HEK293 (cell line): ENCODE measurements at regions not wholly inside any gene's neighbourhood (a gene's known extent, or its start where the extent isn't known, plus 50 kb on each side); places are given as distances from the start of the nearest gene placed in this dataset.

Experiments
- CTCF ChIA-PET: fragments of 350-600 bp; formaldehyde crosslinking; extraction: SDS; loops from one replicate; lab custom pipeline; 2021; ENCODE audit warnings: antibody characterized with exemption; lab: Yijun Ruan, JAX
- POLR2A ChIA-PET: fragments of 300-600 bp; formaldehyde crosslinking; extraction: SDS; loops from one replicate; lab custom pipeline; 2020; ENCODE audit warnings: antibody characterized with exemption, inconsistent platforms; lab: Yijun Ruan, JAX
- H3K27ac ChIP-seq: fragments of 200-500 bp; sonication (Bioruptor generic); 2 replicates; pipeline ENCODE4 v1.5.1; 2014; ENCODE audit warnings: low read depth, low read length, control low read depth, inconsistent platforms; ENCODE audit errors: extremely low read depth
- H3K36me3 ChIP-seq, 2 experiments: fragments of 200-500 bp in 1 of 2; sonication (Bioruptor generic) in 1 of 2; 1 replicate in 1 of 2; 2 replicates in 1 of 2; pipeline ENCODE4 v1.5.1; 2014 to 2017; ENCODE audit warnings: inconsistent platforms in 2 of 2, low read length in 2 of 2; ENCODE audit not compliant: control insufficient read depth in 2 of 2, insufficient read depth in 1 of 2
- H3K4me1 ChIP-seq: fragments of 200-500 bp; sonication (Bioruptor generic); 2 replicates; pipeline ENCODE4 v1.5.1; 2014; ENCODE audit warnings: mild to moderate bottlenecking, low read length, inconsistent platforms; ENCODE audit not compliant: control insufficient read depth, insufficient read depth
- H3K4me3 ChIP-seq: 2 replicates; pipeline ENCODE4 v1.5.1; 2011; ENCODE audit warnings: low read depth, mild to moderate bottlenecking, control low read depth, low read length, moderate library complexity
- H3K9me3 ChIP-seq: fragments of 200-500 bp; sonication (Bioruptor generic); 2 replicates; pipeline ENCODE4 v1.5.1; 2014; ENCODE audit warnings: low read depth, low read length, inconsistent platforms; ENCODE audit not compliant: control insufficient read depth, insufficient read depth
- KLF16 ChIP-seq: fragments of 450-650 bp; formaldehyde crosslinking; IDR thresholded peaks from 2 replicates; pipeline ENCODE4 v1.5.1; 2017; ENCODE audit warnings: missing biosample characterization, missing genetic modification characterization
- MYNN ChIP-seq: fragments of 450-650 bp; formaldehyde crosslinking; IDR thresholded peaks from 2 replicates; pipeline ENCODE4 v1.5.1; 2016; ENCODE audit warnings: missing biosample characterization, missing genetic modification characterization, borderline replicate concordance
- MZF1 ChIP-seq: fragments of 450-650 bp; formaldehyde crosslinking; IDR thresholded peaks from 2 replicates; pipeline ENCODE4 v1.5.1; 2017; ENCODE audit warnings: missing biosample characterization, missing genetic modification characterization, borderline replicate concordance
- SALL2 ChIP-seq: fragments of 450-650 bp; formaldehyde crosslinking; IDR thresholded peaks from 2 replicates; pipeline ENCODE4 v1.5.0; 2017; ENCODE audit warnings: missing biosample characterization, mild to moderate bottlenecking, missing genetic modification characterization, borderline replicate concordance
- ZBTB48 ChIP-seq: fragments of 450-650 bp; formaldehyde crosslinking; IDR thresholded peaks from 2 replicates; pipeline ENCODE4 v1.5.1; 2016; ENCODE audit warnings: missing biosample characterization, missing genetic modification characterization
- ZFP3 ChIP-seq: fragments of 450-650 bp; formaldehyde crosslinking; IDR thresholded peaks from 2 replicates; pipeline ENCODE4 v1.5.1; 2016; ENCODE audit warnings: low read depth, missing biosample characterization, missing genetic modification characterization
- ZFP69B ChIP-seq: fragments of 450-650 bp; formaldehyde crosslinking; IDR thresholded peaks from 2 replicates; pipeline ENCODE4 v1.5.1; 2016; ENCODE audit warnings: missing biosample characterization, missing genetic modification characterization
- ZNF10 ChIP-seq: fragments of 450-650 bp; formaldehyde crosslinking; IDR thresholded peaks from 2 replicates; pipeline ENCODE4 v1.5.1; 2017; ENCODE audit warnings: missing biosample characterization, missing genetic modification characterization
- ZNF16 ChIP-seq: fragments of 450-650 bp; formaldehyde crosslinking; IDR thresholded peaks from 2 replicates; pipeline ENCODE4 v1.5.1; 2016; ENCODE audit warnings: low read depth, missing biosample characterization, missing genetic modification characterization
- ZNF174 ChIP-seq: fragments of 450-650 bp; formaldehyde crosslinking; IDR thresholded peaks from 2 replicates; pipeline ENCODE4 v1.5.0; 2017; ENCODE audit warnings: missing biosample characterization, mild to moderate bottlenecking, missing genetic modification characterization
- ZNF202 ChIP-seq: fragments of 450-650 bp; formaldehyde crosslinking; IDR thresholded peaks from 2 replicates; pipeline ENCODE4 v1.5.1; 2016; ENCODE audit warnings: missing biosample characterization, missing genetic modification characterization, borderline replicate concordance
- ZNF211 ChIP-seq: fragments of 450-650 bp; formaldehyde crosslinking; IDR thresholded peaks from 2 replicates; pipeline ENCODE4 v1.5.1; 2016; ENCODE audit warnings: low read depth, missing biosample characterization, missing genetic modification characterization
- ZNF302 ChIP-seq: fragments of 450-650 bp; formaldehyde crosslinking; IDR thresholded peaks from 2 replicates; pipeline ENCODE4 v1.5.1; 2016; ENCODE audit warnings: missing biosample characterization, missing genetic modification characterization, low read depth
- ZNF423 ChIP-seq: fragments of 450-650 bp; formaldehyde crosslinking; IDR thresholded peaks from 2 replicates; pipeline ENCODE4 v1.5.1; 2016; ENCODE audit warnings: missing biosample characterization, missing genetic modification characterization
- ZNF548 ChIP-seq: fragments of 450-650 bp; formaldehyde crosslinking; IDR thresholded peaks from 2 replicates; pipeline ENCODE4 v1.5.1; 2016; ENCODE audit warnings: missing biosample characterization, missing genetic modification characterization
- ZNF596 ChIP-seq: fragments of 450-650 bp; IDR thresholded peaks from 2 replicates; pipeline ENCODE4 v1.5.0; 2018; ENCODE audit warnings: missing biosample characterization, mild to moderate bottlenecking, missing genetic modification characterization, moderate library complexity
- ZNF645 ChIP-seq: fragments of 450-650 bp; formaldehyde crosslinking; IDR thresholded peaks from 2 replicates; pipeline ENCODE4; 2016; ENCODE audit warnings: missing biosample characterization, missing genetic modification characterization
- ZNF701 ChIP-seq: fragments of 450-650 bp; formaldehyde crosslinking; IDR thresholded peaks from 2 replicates; pipeline ENCODE4 v1.5.1; 2016; ENCODE audit warnings: missing biosample characterization, missing genetic modification characterization
- ZNF76 ChIP-seq: fragments of 450-650 bp; formaldehyde crosslinking; IDR thresholded peaks from 2 replicates; pipeline ENCODE4; 2016; ENCODE audit warnings: low read depth, missing biosample characterization, missing genetic modification characterization, borderline replicate concordance
- ZSCAN30 ChIP-seq: fragments of 450-650 bp; IDR thresholded peaks from 2 replicates; pipeline ENCODE4 v1.5.1; 2018; ENCODE audit warnings: missing biosample characterization, mild to moderate bottlenecking, missing genetic modification characterization, moderate library complexity
- TF ChIP-seq, protein P1 (sequence below): fragments of 450-650 bp; IDR thresholded peaks from 2 replicates; pipeline ENCODE4 v1.5.1; 2018; ENCODE audit warnings: missing biosample characterization, mild to moderate bottlenecking, missing genetic modification characterization
- TF ChIP-seq, protein P2 (sequence below): fragments of 450-650 bp; formaldehyde crosslinking; IDR thresholded peaks from 2 replicates; pipeline ENCODE4 v1.5.0; 2017; ENCODE audit warnings: missing biosample characterization, missing genetic modification characterization, borderline replicate concordance

DNA sequence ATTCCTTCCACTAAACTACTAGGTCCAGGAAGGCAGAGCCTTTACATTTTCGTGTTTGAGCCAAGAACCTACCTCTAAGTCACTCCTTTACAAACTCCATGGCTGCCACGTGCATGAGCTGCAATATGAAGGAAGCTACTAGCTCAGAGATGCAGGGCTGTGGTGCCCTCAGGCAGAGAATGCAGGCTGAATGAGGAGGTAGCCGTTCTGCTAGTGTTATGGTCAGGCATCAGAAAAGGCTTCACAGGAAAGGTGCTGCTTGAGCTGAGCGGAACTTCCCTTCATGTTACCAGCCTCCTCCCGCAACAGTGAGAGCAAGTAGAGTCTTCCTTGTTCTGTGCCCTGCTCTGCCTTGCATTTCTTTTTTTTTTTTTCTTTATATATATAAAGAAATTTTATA lies 148.3 kb upstream of the PACRGL start (continued):
- TF ChIP-seq ZNF174 (tag by site-specific recombination) = no peak
- TF ChIP-seq, all 188 proteins: peak for 0

GRCh38 chr4:20554134-20554533 lies 146.1 kb upstream of the PACRGL start:
- TF ChIP-seq ZNF10 (tag by site-specific recombination) = no peak
- no peak for TF ChIP-seq ZNF645 (tag by site-specific recombination)
- no peak for TF ChIP-seq ZNF16
- no peak for TF ChIP-seq ZNF302 (tag by site-specific recombination)
- TF ChIP-seq ZNF548 = no peak
- TF ChIP-seq ZFP69B = no peak
- no peak for TF ChIP-seq ZFP3 (tag by site-specific recombination)
- no peak for TF ChIP-seq ZNF211
- no peak for TF ChIP-seq ZNF423
- TF ChIP-seq, protein P1, sequence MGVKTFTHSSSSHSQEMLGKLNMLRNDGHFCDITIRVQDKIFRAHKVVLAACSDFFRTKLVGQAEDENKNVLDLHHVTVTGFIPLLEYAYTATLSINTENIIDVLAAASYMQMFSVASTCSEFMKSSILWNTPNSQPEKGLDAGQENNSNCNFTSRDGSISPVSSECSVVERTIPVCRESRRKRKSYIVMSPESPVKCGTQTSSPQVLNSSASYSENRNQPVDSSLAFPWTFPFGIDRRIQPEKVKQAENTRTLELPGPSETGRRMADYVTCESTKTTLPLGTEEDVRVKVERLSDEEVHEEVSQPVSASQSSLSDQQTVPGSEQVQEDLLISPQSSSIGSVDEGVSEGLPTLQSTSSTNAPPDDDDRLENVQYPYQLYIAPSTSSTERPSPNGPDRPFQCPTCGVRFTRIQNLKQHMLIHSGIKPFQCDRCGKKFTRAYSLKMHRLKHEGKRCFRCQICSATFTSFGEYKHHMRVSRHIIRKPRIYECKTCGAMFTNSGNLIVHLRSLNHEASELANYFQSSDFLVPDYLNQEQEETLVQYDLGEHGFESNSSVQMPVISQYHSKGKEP (tag by site-specific recombination) = no peak
- TF ChIP-seq ZNF701 (tag by site-specific recombination) = no peak
- no peak for TF ChIP-seq ZSCAN30 (tag by site-specific recombination)
- peaks cover 6 to 80% of the 10 kb centered on the region in 2 experiments for H3K36me3 ChIP-seq
- H3K27ac ChIP-seq = no peak overlapping the region
- ChIA-PET CTCF (no interaction called here), POLR2A (no interaction called here)
- no peak overlapping the region for H3K4me3 ChIP-seq
- no peaks in the 10 kb centered on the region for H3K9me3 ChIP-seq
- H3K4me1 ChIP-seq = no peaks in the 10 kb centered on the region

DNA sequence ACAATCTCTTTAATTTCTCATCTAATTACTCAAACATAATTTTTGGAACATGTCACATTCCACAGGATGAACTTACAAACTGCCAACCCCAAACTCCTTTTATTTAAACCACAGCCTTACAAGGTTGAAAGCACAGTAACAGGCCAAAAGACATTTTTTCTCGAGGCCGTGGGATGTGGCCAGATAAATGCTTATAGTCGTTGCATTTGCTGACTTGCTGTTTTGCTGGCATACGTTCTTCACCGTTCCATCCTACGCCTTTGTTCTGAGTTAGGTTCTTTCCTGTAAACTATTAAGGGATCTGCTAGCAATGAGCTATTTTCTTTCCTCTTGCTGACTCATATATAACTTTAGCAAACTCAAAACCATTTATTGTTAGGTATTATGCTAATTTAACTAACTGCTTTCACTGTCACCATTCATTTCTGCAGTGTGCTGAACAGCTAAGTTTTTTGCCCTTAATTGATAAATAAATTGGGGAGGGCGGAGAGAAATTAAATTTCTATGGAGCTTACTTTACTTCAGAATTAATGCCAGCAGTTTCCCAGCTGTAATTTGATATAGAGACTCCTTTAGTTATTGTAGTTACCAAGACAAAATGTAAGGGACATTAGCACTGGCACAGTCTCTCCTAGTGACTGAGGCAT lies 135.1 kb upstream of the PACRGL start:
- H3K36me3 ChIP-seq = peaks cover 0 to 77% of the 10 kb centered on the region in 2 experiments; a peak in 1 of 3 replicates
- no peak overlapping the region for H3K4me3 ChIP-seq
- ChIA-PET CTCF (interaction anchor here (0.6 kb wide), 1 partner anchor 27 kb away, joined by 4 read pairs; no protein-coding TSS in a partner anchor), POLR2A (no interaction called here)
- no peak overlapping the region for H3K27ac ChIP-seq
- no peak for TF ChIP-seq SALL2 (tag by site-specific recombination)
- no peak for TF ChIP-seq ZBTB48 (tag by site-specific recombination)
- no peak for TF ChIP-seq KLF16 (tag by site-specific recombination)
- TF ChIP-seq MYNN (tag by site-specific recombination) = no peak
- TF ChIP-seq, protein P2, sequence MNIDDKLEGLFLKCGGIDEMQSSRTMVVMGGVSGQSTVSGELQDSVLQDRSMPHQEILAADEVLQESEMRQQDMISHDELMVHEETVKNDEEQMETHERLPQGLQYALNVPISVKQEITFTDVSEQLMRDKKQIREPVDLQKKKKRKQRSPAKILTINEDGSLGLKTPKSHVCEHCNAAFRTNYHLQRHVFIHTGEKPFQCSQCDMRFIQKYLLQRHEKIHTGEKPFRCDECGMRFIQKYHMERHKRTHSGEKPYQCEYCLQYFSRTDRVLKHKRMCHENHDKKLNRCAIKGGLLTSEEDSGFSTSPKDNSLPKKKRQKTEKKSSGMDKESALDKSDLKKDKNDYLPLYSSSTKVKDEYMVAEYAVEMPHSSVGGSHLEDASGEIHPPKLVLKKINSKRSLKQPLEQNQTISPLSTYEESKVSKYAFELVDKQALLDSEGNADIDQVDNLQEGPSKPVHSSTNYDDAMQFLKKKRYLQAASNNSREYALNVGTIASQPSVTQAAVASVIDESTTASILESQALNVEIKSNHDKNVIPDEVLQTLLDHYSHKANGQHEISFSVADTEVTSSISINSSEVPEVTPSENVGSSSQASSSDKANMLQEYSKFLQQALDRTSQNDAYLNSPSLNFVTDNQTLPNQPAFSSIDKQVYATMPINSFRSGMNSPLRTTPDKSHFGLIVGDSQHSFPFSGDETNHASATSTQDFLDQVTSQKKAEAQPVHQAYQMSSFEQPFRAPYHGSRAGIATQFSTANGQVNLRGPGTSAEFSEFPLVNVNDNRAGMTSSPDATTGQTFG (tag by site-specific recombination) = no peak
- TF ChIP-seq MZF1 (tag by site-specific recombination) = no peak
- TF ChIP-seq ZNF596 (tag by site-specific recombination) = no peak
- TF ChIP-seq ZNF76 = no peak
- TF ChIP-seq ZNF202 = no peak
- H3K4me1 ChIP-seq = no peaks in the 10 kb centered on the region
- H3K9me3 ChIP-seq = no peaks in the 10 kb centered on the region
